ENCODE measurements at regions not wholly inside any gene's neighbourhood (a gene's known extent, or its start where the extent isn't known, plus 50 kb on each side); places are given as distances from the start of the nearest gene placed in this dataset.
A peak's percentile ranks its signal among the peaks of the same experiment; 100 is the strongest.

GRCh38 chr5:6832994-6833393 lies 119.8 kb downstream of the TENT4A start:
- DNase-seq: peak; percentile 62

GRCh38 chr5:6833406-6833805 lies 120.2 kb downstream of the TENT4A start:
- no peak for DNase-seq

GRCh38 chr5:6837095-6837494 lies 123.9 kb downstream of the TENT4A start:
- DNase-seq: no peak

GRCh38 chr5:6837519-6838110 lies 124.4 kb downstream of the TENT4A start:
- no peak for DNase-seq

- no peak for DNase-seq
Observed at GRCh38 chr5:6838736-6839135, 125.5 kb downstream of the TENT4A start.

- no peak for DNase-seq
Observed at GRCh38 chr5:6840136-6840793, 127.0 kb downstream of the TENT4A start.

- no peak for DNase-seq
Observed at GRCh38 chr5:6843335-6843734, 130.1 kb downstream of the TENT4A start.

- no peak for DNase-seq
Observed at GRCh38 chr5:6843821-6844220, 130.6 kb downstream of the TENT4A start.

- no peak for DNase-seq
Observed at GRCh38 chr5:6845856-6846255, 132.6 kb downstream of the TENT4A start.

GRCh38 chr5:6847870-6848269 lies 134.6 kb downstream of the TENT4A start:
- peak; percentile 51 for DNase-seq

GRCh38 chr5:6849316-6850105 lies 136.3 kb downstream of the TENT4A start:
- DNase-seq: no peak

GRCh38 chr5:6850106-6850432 lies 136.8 kb downstream of the TENT4A start:
- DNase-seq: no peak

- peak; percentile 84 for DNase-seq
Observed at GRCh38 chr5:6856653-6857052, 143.4 kb downstream of the TENT4A start.

- no peak for DNase-seq
Observed at GRCh38 chr5:6858419-6858818, 145.2 kb downstream of the TENT4A start.

GRCh38 chr5:6859023-6859422 lies 145.8 kb downstream of the TENT4A start:
- DNase-seq: peak; percentile 90

- DNase-seq: no peak
Observed at GRCh38 chr5:6859951-6860638, 146.9 kb downstream of the TENT4A start.

- DNase-seq: no peak
Observed at GRCh38 chr5:6861036-6861435, 147.8 kb downstream of the TENT4A start.

- no peak for DNase-seq
Observed at GRCh38 chr5:6861667-6862066, 148.4 kb downstream of the TENT4A start.

GRCh38 chr5:6862306-6862705 lies 149.1 kb downstream of the TENT4A start:
- DNase-seq: no peak

GRCh38 chr5:6867712-6868111 lies 154.5 kb downstream of the TENT4A start:
- no peak for DNase-seq

GRCh38 chr5:6868171-6868570 lies 154.9 kb downstream of the TENT4A start:
- no peak for DNase-seq

GRCh38 chr5:6868575-6869215 lies 155.5 kb downstream of the TENT4A start:
- DNase-seq: no peak

GRCh38 chr5:6869677-6870076 lies 156.4 kb downstream of the TENT4A start:
- no peak for DNase-seq

All from DMS 273 treated with DMSO at 0.1 percent for 48 hours (cell line).